ENCODE measurements at regions not wholly inside any gene's neighbourhood (a gene's known extent, or its start where the extent isn't known, plus 50 kb on each side); places are given as distances from the start of the nearest gene placed in this dataset.

DNA sequence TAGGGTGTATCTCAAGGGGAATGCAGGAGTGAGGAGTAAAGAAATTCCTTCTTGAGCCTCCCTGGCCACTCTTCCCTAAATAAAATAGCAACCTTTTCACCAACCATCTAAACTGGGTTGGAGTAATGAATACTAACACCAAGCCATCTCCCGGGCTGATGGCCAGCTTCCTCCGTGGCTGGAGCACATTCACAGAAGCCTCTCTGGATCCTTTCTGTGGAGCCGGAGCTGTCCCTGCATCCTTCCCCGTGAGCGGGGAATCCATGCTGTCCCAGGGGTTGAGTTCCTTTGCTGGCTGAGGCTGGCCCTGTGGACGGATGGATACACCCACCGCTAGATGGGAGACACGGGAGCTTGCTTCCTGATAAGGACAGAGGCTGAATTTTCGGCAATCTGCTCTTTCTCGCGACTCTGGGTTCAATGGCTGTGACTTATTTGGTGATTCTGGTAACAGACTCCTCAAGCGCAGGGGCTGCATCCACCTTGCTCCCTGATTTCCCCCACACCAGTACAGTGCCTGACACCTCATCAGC lies 370.3 kb downstream of the ZNF536 start:
- no peak for TF ChIP-seq CSDC2 (CRISPR knock-in tag; IDR thresholded peaks at IDR 0.05)
- TF ChIP-seq ZNF70 (CRISPR knock-in tag; IDR thresholded peaks at IDR 0.05) = no peak
- no peak for TF ChIP-seq ZFP30 (CRISPR knock-in tag; IDR thresholded peaks at IDR 0.05)
- no peak for TF ChIP-seq ZNF8 (CRISPR knock-in tag; IDR thresholded peaks at IDR 0.05)
- TF ChIP-seq, protein P1, sequence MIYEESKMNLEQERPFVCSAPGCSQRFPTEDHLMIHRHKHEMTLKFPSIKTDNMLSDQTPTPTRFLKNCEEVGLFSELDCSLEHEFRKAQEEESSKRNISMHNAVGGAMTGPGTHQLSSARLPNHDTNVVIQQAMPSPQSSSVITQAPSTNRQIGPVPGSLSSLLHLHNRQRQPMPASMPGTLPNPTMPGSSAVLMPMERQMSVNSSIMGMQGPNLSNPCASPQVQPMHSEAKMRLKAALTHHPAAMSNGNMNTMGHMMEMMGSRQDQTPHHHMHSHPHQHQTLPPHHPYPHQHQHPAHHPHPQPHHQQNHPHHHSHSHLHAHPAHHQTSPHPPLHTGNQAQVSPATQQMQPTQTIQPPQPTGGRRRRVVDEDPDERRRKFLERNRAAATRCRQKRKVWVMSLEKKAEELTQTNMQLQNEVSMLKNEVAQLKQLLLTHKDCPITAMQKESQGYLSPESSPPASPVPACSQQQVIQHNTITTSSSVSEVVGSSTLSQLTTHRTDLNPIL (CRISPR knock-in tag; IDR thresholded peaks at IDR 0.05; ENCODE audit: low read depth) = no peak
- TF ChIP-seq, protein P2, sequence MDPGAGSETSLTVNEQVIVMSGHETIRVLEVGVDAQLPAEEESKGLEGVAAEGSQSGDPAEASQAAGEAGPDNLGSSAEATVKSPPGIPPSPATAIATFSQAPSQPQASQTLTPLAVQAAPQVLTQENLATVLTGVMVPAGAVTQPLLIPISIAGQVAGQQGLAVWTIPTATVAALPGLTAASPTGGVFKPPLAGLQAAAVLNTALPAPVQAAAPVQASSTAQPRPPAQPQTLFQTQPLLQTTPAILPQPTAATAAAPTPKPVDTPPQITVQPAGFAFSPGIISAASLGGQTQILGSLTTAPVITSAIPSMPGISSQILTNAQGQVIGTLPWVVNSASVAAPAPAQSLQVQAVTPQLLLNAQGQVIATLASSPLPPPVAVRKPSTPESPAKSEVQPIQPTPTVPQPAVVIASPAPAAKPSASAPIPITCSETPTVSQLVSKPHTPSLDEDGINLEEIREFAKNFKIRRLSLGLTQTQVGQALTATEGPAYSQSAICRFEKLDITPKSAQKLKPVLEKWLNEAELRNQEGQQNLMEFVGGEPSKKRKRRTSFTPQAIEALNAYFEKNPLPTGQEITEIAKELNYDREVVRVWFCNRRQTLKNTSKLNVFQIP (CRISPR knock-in tag; IDR thresholded peaks at IDR 0.05; ENCODE audit: borderline replicate concordance, low read depth) = no peak
- TF ChIP-seq, protein P3, sequence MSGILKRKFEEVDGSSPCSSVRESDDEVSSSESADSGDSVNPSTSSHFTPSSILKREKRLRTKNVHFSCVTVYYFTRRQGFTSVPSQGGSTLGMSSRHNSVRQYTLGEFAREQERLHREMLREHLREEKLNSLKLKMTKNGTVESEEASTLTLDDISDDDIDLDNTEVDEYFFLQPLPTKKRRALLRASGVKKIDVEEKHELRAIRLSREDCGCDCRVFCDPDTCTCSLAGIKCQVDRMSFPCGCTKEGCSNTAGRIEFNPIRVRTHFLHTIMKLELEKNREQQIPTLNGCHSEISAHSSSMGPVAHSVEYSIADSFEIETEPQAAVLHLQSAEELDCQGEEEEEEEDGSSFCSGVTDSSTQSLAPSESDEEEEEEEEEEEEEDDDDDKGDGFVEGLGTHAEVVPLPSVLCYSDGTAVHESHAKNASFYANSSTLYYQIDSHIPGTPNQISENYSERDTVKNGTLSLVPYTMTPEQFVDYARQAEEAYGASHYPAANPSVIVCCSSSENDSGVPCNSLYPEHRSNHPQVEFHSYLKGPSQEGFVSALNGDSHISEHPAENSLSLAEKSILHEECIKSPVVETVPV (CRISPR knock-in tag; IDR thresholded peaks at IDR 0.05) = no peak
- TF ChIP-seq ESRRG (CRISPR knock-in tag; IDR thresholded peaks at IDR 0.05) = no peak
- TF ChIP-seq ZNF565 (CRISPR knock-in tag; conservative IDR thresholded peaks at IDR 0.05; ENCODE audit: low read depth) = no peak
- no peak for TF ChIP-seq GLIS3 (CRISPR knock-in tag; IDR thresholded peaks at IDR 0.05)
- TF ChIP-seq ZC3H10 (CRISPR knock-in tag; IDR thresholded peaks at IDR 0.05) = no peak
- TF ChIP-seq RARB (CRISPR knock-in tag; IDR thresholded peaks at IDR 0.05) = no peak
- TF ChIP-seq ISL1 (CRISPR knock-in tag; IDR thresholded peaks at IDR 0.05) = no peak
- TF ChIP-seq, protein P4, sequence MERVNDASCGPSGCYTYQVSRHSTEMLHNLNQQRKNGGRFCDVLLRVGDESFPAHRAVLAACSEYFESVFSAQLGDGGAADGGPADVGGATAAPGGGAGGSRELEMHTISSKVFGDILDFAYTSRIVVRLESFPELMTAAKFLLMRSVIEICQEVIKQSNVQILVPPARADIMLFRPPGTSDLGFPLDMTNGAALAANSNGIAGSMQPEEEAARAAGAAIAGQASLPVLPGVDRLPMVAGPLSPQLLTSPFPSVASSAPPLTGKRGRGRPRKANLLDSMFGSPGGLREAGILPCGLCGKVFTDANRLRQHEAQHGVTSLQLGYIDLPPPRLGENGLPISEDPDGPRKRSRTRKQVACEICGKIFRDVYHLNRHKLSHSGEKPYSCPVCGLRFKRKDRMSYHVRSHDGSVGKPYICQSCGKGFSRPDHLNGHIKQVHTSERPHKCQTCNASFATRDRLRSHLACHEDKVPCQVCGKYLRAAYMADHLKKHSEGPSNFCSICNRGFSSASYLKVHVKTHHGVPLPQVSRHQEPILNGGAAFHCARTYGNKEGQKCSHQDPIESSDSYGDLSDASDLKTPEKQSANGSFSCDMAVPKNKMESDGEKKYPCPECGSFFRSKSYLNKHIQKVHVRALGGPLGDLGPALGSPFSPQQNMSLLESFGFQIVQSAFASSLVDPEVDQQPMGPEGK (CRISPR knock-in tag; IDR thresholded peaks at IDR 0.05; ENCODE audit: borderline replicate concordance) = no peak
- no peak for TF ChIP-seq BACH2 (CRISPR knock-in tag; IDR thresholded peaks at IDR 0.05; ENCODE audit: borderline replicate concordance)
- TF ChIP-seq ZFP3 (CRISPR knock-in tag; IDR thresholded peaks at IDR 0.05) = no peak
- no peak for TF ChIP-seq TOX (CRISPR knock-in tag; IDR thresholded peaks at IDR 0.05; ENCODE audit: borderline replicate concordance)
- no peak for TF ChIP-seq SNAI2 (CRISPR knock-in tag; IDR thresholded peaks at IDR 0.05)
- no peak for TF ChIP-seq OSR1 (CRISPR knock-in tag; IDR thresholded peaks at IDR 0.05)
- ATAC-seq = no peak; the same call in 2 of the 3 replicates

DNA sequence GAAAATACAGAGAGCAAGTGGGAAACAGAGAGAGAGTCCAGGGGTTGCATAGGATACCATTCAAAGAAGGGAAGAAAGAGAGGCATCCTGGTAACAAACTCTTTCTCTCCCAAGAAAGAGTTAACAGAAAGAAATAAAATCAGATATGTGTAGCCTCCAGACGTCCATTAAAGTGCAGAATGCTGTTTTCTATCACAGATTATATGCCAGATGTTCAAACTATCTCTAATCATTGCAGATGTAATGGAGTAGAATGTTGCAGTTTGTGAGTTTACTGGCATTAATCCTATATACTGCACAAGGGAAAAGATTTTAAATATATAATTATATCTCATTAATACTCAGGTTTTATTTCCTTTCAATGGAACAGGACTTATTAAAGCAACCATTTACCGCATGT lies 369.4 kb downstream of the ZNF536 start:
- TF ChIP-seq ZNF70 (CRISPR knock-in tag; IDR thresholded peaks at IDR 0.05) (peak; percentile 38), SNAI2 (CRISPR knock-in tag; IDR thresholded peaks at IDR 0.05) (no peak), PPARA (CRISPR knock-in tag; IDR thresholded peaks at IDR 0.05; ENCODE audit: borderline replicate concordance) (no peak), TCF4 (CRISPR knock-in tag; IDR thresholded peaks at IDR 0.05; ENCODE audit: borderline replicate concordance) (peak; percentile 99), ZC3H10 (CRISPR knock-in tag; IDR thresholded peaks at IDR 0.05) (no peak), ZNF565 (CRISPR knock-in tag; conservative IDR thresholded peaks at IDR 0.05; ENCODE audit: low read depth) (no peak), BACH2 (CRISPR knock-in tag; IDR thresholded peaks at IDR 0.05; ENCODE audit: borderline replicate concordance) (no peak), ZFP3 (CRISPR knock-in tag; IDR thresholded peaks at IDR 0.05) (no peak), TOX (CRISPR knock-in tag; IDR thresholded peaks at IDR 0.05; ENCODE audit: borderline replicate concordance) (no peak), ZNF8 (CRISPR knock-in tag; IDR thresholded peaks at IDR 0.05) (no peak)
- TF ChIP-seq, protein P5, sequence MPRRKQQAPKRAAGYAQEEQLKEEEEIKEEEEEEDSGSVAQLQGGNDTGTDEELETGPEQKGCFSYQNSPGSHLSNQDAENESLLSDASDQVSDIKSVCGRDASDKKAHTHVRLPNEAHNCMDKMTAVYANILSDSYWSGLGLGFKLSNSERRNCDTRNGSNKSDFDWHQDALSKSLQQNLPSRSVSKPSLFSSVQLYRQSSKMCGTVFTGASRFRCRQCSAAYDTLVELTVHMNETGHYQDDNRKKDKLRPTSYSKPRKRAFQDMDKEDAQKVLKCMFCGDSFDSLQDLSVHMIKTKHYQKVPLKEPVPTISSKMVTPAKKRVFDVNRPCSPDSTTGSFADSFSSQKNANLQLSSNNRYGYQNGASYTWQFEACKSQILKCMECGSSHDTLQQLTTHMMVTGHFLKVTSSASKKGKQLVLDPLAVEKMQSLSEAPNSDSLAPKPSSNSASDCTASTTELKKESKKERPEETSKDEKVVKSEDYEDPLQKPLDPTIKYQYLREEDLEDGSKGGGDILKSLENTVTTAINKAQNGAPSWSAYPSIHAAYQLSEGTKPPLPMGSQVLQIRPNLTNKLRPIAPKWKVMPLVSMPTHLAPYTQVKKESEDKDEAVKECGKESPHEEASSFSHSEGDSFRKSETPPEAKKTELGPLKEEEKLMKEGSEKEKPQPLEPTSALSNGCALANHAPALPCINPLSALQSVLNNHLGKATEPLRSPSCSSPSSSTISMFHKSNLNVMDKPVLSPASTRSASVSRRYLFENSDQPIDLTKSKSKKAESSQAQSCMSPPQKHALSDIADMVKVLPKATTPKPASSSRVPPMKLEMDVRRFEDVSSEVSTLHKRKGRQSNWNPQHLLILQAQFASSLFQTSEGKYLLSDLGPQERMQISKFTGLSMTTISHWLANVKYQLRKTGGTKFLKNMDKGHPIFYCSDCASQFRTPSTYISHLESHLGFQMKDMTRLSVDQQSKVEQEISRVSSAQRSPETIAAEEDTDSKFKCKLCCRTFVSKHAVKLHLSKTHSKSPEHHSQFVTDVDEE (CRISPR knock-in tag; IDR thresholded peaks at IDR 0.05) = no peak; the same call in 1 of the 2 replicates
- TF ChIP-seq, protein P2 (CRISPR knock-in tag; IDR thresholded peaks at IDR 0.05; ENCODE audit: borderline replicate concordance, low read depth) = no peak
- TF ChIP-seq, protein P3 (CRISPR knock-in tag; IDR thresholded peaks at IDR 0.05) = peak; percentile 52; the same call in 1 of the 2 replicates
- TF ChIP-seq, protein P1 (CRISPR knock-in tag; IDR thresholded peaks at IDR 0.05; ENCODE audit: low read depth) = no peak
- ATAC-seq = no peak

Measured in SK-N-SH treated with all-trans-retinoic acid at 6 μM for 48 hours (cell line).